ENCODE measurements at regions not wholly inside any gene's neighbourhood (a gene's known extent, or its start where the extent isn't known, plus 50 kb on each side); places are given as distances from the start of the nearest gene placed in this dataset.
A peak's percentile ranks its signal among the peaks of the same experiment; 100 is the strongest.
"Not testable (repeated sequence)": the region's sequence is repeated elsewhere in the genome, so short reads cannot be mapped to it uniquely, and the experiment has no call there.

- H3K9me3 Mint-ChIP-seq; POLR2A ChIA-PET; H3K36me3 ChIP-seq (ENCODE audit: insufficient read depth, low read length); CTCF ChIA-PET; H3K27me3 ChIP-seq (ENCODE audit: control insufficient read depth in 1 of 2, insufficient read depth in 2 of 2, low read length in 2 of 2); H3K36me3 Mint-ChIP-seq (ENCODE audit: low read depth); H3K27ac ChIP-seq (ENCODE audit: low read depth in 1 of 2, low read length in 2 of 2); ATAC-seq (ENCODE audit: poor library complexity); H3K27ac Mint-ChIP-seq; H3K4me1 ChIP-seq (ENCODE audit: insufficient read depth, low read length); H3K4me3 Mint-ChIP-seq; intact Hi-C loops (cut with DNase I, micrococcal nuclease); DNase-seq; H3K4me3 ChIP-seq (ENCODE audit: low read length); H3K4me1 Mint-ChIP-seq (ENCODE audit: low read depth); H3K27me3 Mint-ChIP-seq: not testable (repeated sequence)
- peaks cover 4 to 16% of the 10 kb centered on the region in 2 experiments for H3K9me3 ChIP-seq (ENCODE audit: control insufficient read depth in 1 of 2, insufficient read depth in 1 of 2, low read length in 2 of 2)
Measured at GRCh38 chr4:49129385-49129784, 143.3 kb downstream of the CWH43 start.

DNA sequence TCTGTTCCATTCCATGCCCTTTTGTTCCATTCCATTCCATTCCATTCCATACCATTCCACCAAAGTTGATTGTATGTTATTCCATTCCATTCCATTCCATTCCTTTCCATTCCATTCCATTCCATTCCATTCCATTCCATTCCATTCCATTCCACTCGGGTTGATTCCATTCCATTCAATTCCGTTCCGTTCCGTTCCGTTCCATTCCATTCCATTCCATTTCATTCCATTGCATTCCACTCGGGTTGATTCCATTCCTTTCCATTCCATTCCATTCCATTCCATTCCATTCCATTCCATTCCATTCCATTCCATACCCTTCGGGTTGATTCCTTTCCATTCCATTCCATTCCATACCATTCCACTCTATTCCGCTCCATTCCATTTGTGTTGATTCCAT lies 143.8 kb downstream of the CWH43 start:
- CTCF ChIA-PET; ATAC-seq (ENCODE audit: poor library complexity); H3K27me3 Mint-ChIP-seq; H3K27ac Mint-ChIP-seq; DNase-seq; intact Hi-C loops (cut with DNase I, micrococcal nuclease); H3K36me3 Mint-ChIP-seq (ENCODE audit: low read depth); H3K4me1 ChIP-seq (ENCODE audit: insufficient read depth, low read length); H3K36me3 ChIP-seq (ENCODE audit: insufficient read depth, low read length); H3K27ac ChIP-seq (ENCODE audit: low read depth in 1 of 2, low read length in 2 of 2); H3K4me3 Mint-ChIP-seq; H3K4me1 Mint-ChIP-seq (ENCODE audit: low read depth); H3K4me3 ChIP-seq (ENCODE audit: low read length); H3K27me3 ChIP-seq (ENCODE audit: control insufficient read depth in 1 of 2, insufficient read depth in 2 of 2, low read length in 2 of 2); POLR2A ChIA-PET; H3K9me3 Mint-ChIP-seq: not testable (repeated sequence)
- H3K9me3 ChIP-seq (ENCODE audit: control insufficient read depth in 1 of 2, insufficient read depth in 1 of 2, low read length in 2 of 2) = peaks cover 0 to 15% of the 10 kb centered on the region in 2 experiments

DNA sequence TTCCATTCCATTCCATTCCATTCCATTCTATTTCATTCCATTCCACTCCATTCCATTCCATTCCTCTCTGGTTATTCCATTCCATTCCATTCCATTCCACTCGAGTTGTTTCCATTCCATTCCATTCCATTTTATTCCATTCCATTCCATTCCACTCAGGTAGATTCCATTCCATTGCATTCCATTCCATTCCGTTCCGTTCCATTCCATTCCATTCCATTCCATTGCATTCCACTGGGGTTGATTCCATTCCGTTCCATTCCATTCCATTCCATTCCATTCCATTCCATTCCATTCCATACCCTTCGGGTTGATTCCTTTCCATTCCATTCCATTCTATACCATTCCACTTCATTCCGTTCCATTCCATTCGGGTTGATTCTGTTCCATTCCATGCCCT lies 144.6 kb downstream of the CWH43 start:
- intact Hi-C loops (cut with DNase I, micrococcal nuclease); H3K27me3 Mint-ChIP-seq; H3K4me3 ChIP-seq (ENCODE audit: low read length); H3K36me3 ChIP-seq (ENCODE audit: insufficient read depth, low read length); H3K27ac Mint-ChIP-seq; H3K27ac ChIP-seq (ENCODE audit: low read depth in 1 of 2, low read length in 2 of 2); DNase-seq; H3K9me3 Mint-ChIP-seq; POLR2A ChIA-PET; H3K4me1 Mint-ChIP-seq (ENCODE audit: low read depth); H3K4me3 Mint-ChIP-seq; H3K4me1 ChIP-seq (ENCODE audit: insufficient read depth, low read length); H3K27me3 ChIP-seq (ENCODE audit: control insufficient read depth in 1 of 2, insufficient read depth in 2 of 2, low read length in 2 of 2); H3K36me3 Mint-ChIP-seq (ENCODE audit: low read depth); CTCF ChIA-PET; ATAC-seq (ENCODE audit: poor library complexity): not testable (repeated sequence)
- peaks cover 0 to 15% of the 10 kb centered on the region in 2 experiments for H3K9me3 ChIP-seq (ENCODE audit: control insufficient read depth in 1 of 2, insufficient read depth in 1 of 2, low read length in 2 of 2)

GRCh38 chr4:49137043-49137442 lies 151.0 kb downstream of the CWH43 start:
- CTCF ChIA-PET; intact Hi-C loops (cut with DNase I, micrococcal nuclease): not testable (repeated sequence)
- ATAC-seq (ENCODE audit: poor library complexity) = peak; percentile 37

DNA sequence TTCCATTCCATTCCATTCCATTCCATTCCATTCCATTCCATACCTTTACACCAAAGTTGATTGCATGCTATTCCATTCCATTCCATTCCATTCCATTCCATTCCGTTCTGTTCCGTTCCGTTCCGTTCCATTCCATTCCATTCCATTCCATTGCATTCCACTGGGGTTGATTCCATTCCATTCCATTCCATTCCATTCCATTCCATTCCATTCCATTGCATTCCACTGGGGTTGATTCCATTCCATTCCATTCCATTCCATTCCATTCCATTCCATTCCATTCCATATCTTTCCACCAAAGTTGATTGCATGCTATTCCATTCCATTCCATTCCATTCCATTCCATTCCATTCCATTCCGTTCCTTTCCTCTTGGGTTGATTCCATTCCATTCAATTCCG lies 151.9 kb downstream of the CWH43 start:
- POLR2A ChIA-PET = not testable (repeated sequence)

More at GRCh38 chr4:49137043-49137442, 151.0 kb downstream of the CWH43 start:
- H3K4me3 Mint-ChIP-seq; H3K27ac Mint-ChIP-seq; H3K27me3 ChIP-seq (ENCODE audit: control insufficient read depth in 1 of 2, insufficient read depth in 2 of 2, low read length in 2 of 2); DNase-seq; H3K36me3 ChIP-seq (ENCODE audit: insufficient read depth, low read length); H3K27me3 Mint-ChIP-seq; H3K4me3 ChIP-seq (ENCODE audit: low read length); H3K4me1 ChIP-seq (ENCODE audit: insufficient read depth, low read length); H3K27ac ChIP-seq (ENCODE audit: low read depth in 1 of 2, low read length in 2 of 2); POLR2A ChIA-PET; H3K4me1 Mint-ChIP-seq (ENCODE audit: low read depth): not testable (repeated sequence)
- Mint-ChIP-seq H3K9me3 (peaks cover 12% of the 10 kb centered on the region), H3K36me3 (ENCODE audit: low read depth) (peaks cover 18% of the 10 kb centered on the region)
- H3K9me3 ChIP-seq (ENCODE audit: control insufficient read depth in 1 of 2, insufficient read depth in 1 of 2, low read length in 2 of 2) = peaks cover 3 to 25% of the 10 kb centered on the region in 2 experiments

GRCh38 chr4:49138818-49139217 lies 152.7 kb downstream of the CWH43 start:
- H3K4me1 Mint-ChIP-seq (ENCODE audit: low read depth); H3K27ac ChIP-seq (ENCODE audit: low read depth in 1 of 2, low read length in 2 of 2); H3K36me3 ChIP-seq (ENCODE audit: insufficient read depth, low read length); DNase-seq; POLR2A ChIA-PET; intact Hi-C loops (cut with DNase I, micrococcal nuclease); H3K27me3 Mint-ChIP-seq; H3K4me3 ChIP-seq (ENCODE audit: low read length); CTCF ChIA-PET; H3K27ac Mint-ChIP-seq; H3K4me3 Mint-ChIP-seq; ATAC-seq (ENCODE audit: poor library complexity); H3K27me3 ChIP-seq (ENCODE audit: control insufficient read depth in 1 of 2, insufficient read depth in 2 of 2, low read length in 2 of 2); H3K4me1 ChIP-seq (ENCODE audit: insufficient read depth, low read length): not testable (repeated sequence)
- peaks cover 3 to 37% of the 10 kb centered on the region in 2 experiments for H3K9me3 ChIP-seq (ENCODE audit: control insufficient read depth in 1 of 2, insufficient read depth in 1 of 2, low read length in 2 of 2)
- Mint-ChIP-seq H3K36me3 (ENCODE audit: low read depth) (peaks cover 19% of the 10 kb centered on the region), H3K9me3 (peaks cover 16% of the 10 kb centered on the region)

More for the DNA sequence above, 151.9 kb downstream of the CWH43 start:
- H3K36me3 ChIP-seq (ENCODE audit: insufficient read depth, low read length); DNase-seq; H3K27ac ChIP-seq (ENCODE audit: low read depth in 1 of 2, low read length in 2 of 2); H3K27me3 ChIP-seq (ENCODE audit: control insufficient read depth in 1 of 2, insufficient read depth in 2 of 2, low read length in 2 of 2); H3K27me3 Mint-ChIP-seq; H3K4me3 ChIP-seq (ENCODE audit: low read length); H3K4me3 Mint-ChIP-seq; H3K4me1 ChIP-seq (ENCODE audit: insufficient read depth, low read length); intact Hi-C loops (cut with DNase I, micrococcal nuclease); H3K27ac Mint-ChIP-seq; CTCF ChIA-PET; H3K4me1 Mint-ChIP-seq (ENCODE audit: low read depth); ATAC-seq (ENCODE audit: poor library complexity): not testable (repeated sequence)
- H3K9me3 ChIP-seq (ENCODE audit: control insufficient read depth in 1 of 2, insufficient read depth in 1 of 2, low read length in 2 of 2) = peaks cover 3 to 29% of the 10 kb centered on the region in 2 experiments
- Mint-ChIP-seq H3K9me3 (peaks cover 14% of the 10 kb centered on the region), H3K36me3 (ENCODE audit: low read depth) (peaks cover 19% of the 10 kb centered on the region)

DNA sequence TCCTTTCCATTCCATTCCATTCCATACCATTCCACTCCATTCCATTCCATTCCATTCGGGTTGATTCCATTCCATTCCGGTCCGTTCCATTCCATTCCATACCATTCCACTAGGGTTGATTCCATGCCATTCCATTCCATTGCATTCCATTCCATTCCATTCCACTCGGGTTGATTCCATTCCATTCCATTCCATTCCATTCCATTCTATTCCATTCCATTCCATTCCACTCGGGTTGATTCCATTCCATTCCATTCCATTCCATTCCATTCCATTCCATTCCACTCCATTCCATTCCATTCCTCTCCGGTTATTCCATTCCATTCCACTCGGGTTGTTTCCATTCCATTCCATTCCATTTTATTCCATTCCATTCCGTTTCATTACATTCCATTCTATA lies 153.4 kb downstream of the CWH43 start:
- H3K9me3 ChIP-seq (ENCODE audit: control insufficient read depth in 1 of 2, insufficient read depth in 1 of 2, low read length in 2 of 2) = peaks cover 6 to 36% of the 10 kb centered on the region in 2 experiments
- H3K4me3 Mint-ChIP-seq; POLR2A ChIA-PET; H3K4me3 ChIP-seq (ENCODE audit: low read length); DNase-seq; intact Hi-C loops (cut with DNase I, micrococcal nuclease); H3K27ac ChIP-seq (ENCODE audit: low read depth in 1 of 2, low read length in 2 of 2); H3K4me1 ChIP-seq (ENCODE audit: insufficient read depth, low read length); H3K4me1 Mint-ChIP-seq (ENCODE audit: low read depth); H3K36me3 ChIP-seq (ENCODE audit: insufficient read depth, low read length); CTCF ChIA-PET; H3K27me3 Mint-ChIP-seq; H3K27ac Mint-ChIP-seq; H3K27me3 ChIP-seq (ENCODE audit: control insufficient read depth in 1 of 2, insufficient read depth in 2 of 2, low read length in 2 of 2): not testable (repeated sequence)
- Mint-ChIP-seq H3K36me3 (ENCODE audit: low read depth) (peaks cover 25% of the 10 kb centered on the region), H3K9me3 (peaks cover 21% of the 10 kb centered on the region)
- ATAC-seq (ENCODE audit: poor library complexity) = peak; percentile 55

Data from CD4-positive, alpha-beta T cell (primary cell).